ENCODE measurements at regions not wholly inside any gene's neighbourhood (a gene's known extent, or its start where the extent isn't known, plus 50 kb on each side); places are given as distances from the start of the nearest gene placed in this dataset.
"Not testable (repeated sequence)": the region's sequence is repeated elsewhere in the genome, so short reads cannot be mapped to it uniquely, and the experiment has no call there.

GRCh38 chr13:50377726-50378270 is 362.6 kb downstream of the KCNRG start:
- in situ Hi-C loops (cut with MboI; ENCODE audit: low sequenced_read_pairs) = no loop called here

- in situ Hi-C loops (cut with MboI; ENCODE audit: low sequenced_read_pairs) = no loop called here
Observed at GRCh38 chr13:50378509-50379044, 363.3 kb downstream of the KCNRG start.

GRCh38 chr13:50379584-50379983 is 364.3 kb downstream of the KCNRG start:
- in situ Hi-C loops (cut with MboI; ENCODE audit: low sequenced_read_pairs) = no loop called here

- in situ Hi-C loops (cut with MboI; ENCODE audit: low sequenced_read_pairs) = no loop called here
Observed at GRCh38 chr13:50380905-50381304, 365.7 kb downstream of the KCNRG start.

- in situ Hi-C loops (cut with MboI; ENCODE audit: low sequenced_read_pairs) = no loop called here
Observed at GRCh38 chr13:50382511-50382910, 367.3 kb downstream of the KCNRG start.

GRCh38 chr13:50382951-50383350 is 367.7 kb downstream of the KCNRG start:
- in situ Hi-C loops (cut with MboI; ENCODE audit: low sequenced_read_pairs) = no loop called here

GRCh38 chr13:50384724-50385123 is 369.5 kb downstream of the KCNRG start:
- in situ Hi-C loops (cut with MboI; ENCODE audit: low sequenced_read_pairs) = no loop called here

- in situ Hi-C loops (cut with MboI; ENCODE audit: low sequenced_read_pairs) = no loop called here
Observed at GRCh38 chr13:50386541-50387050, 371.4 kb downstream of the KCNRG start.

- in situ Hi-C loops (cut with MboI; ENCODE audit: low sequenced_read_pairs) = no loop called here
Observed at GRCh38 chr13:50387051-50387581, 371.9 kb downstream of the KCNRG start.

GRCh38 chr13:50388481-50388880 is 373.2 kb downstream of the KCNRG start:
- in situ Hi-C loops (cut with MboI; ENCODE audit: low sequenced_read_pairs) = no loop called here

- in situ Hi-C loops (cut with MboI; ENCODE audit: low sequenced_read_pairs) = no loop called here
Observed at GRCh38 chr13:50389726-50390125, 374.5 kb downstream of the KCNRG start.

- in situ Hi-C loops (cut with MboI; ENCODE audit: low sequenced_read_pairs) = no loop called here
Observed at GRCh38 chr13:50390503-50391248, 375.4 kb downstream of the KCNRG start.

GRCh38 chr13:50392977-50393376 is 377.7 kb downstream of the KCNRG start:
- in situ Hi-C loops (cut with MboI; ENCODE audit: low sequenced_read_pairs) = no loop called here

- in situ Hi-C loops (cut with MboI; ENCODE audit: low sequenced_read_pairs) = no loop called here
Observed at GRCh38 chr13:50393628-50394027, 378.4 kb downstream of the KCNRG start.

- in situ Hi-C loops (cut with MboI; ENCODE audit: low sequenced_read_pairs) = no loop called here
Observed at GRCh38 chr13:50396001-50396400, 380.8 kb downstream of the KCNRG start.

- in situ Hi-C loops (cut with MboI; ENCODE audit: low sequenced_read_pairs) = not testable (repeated sequence)
Observed at GRCh38 chr13:50396618-50397017, 381.4 kb downstream of the KCNRG start.

- in situ Hi-C loops (cut with MboI; ENCODE audit: low sequenced_read_pairs) = no loop called here
Observed at GRCh38 chr13:50400035-50400726, 384.9 kb downstream of the KCNRG start.

GRCh38 chr13:50401049-50401505 is 385.8 kb downstream of the KCNRG start:
- in situ Hi-C loops (cut with MboI; ENCODE audit: low sequenced_read_pairs) = no loop called here

GRCh38 chr13:50401721-50402465 is 386.6 kb downstream of the KCNRG start:
- in situ Hi-C loops (cut with MboI; ENCODE audit: low sequenced_read_pairs) = no loop called here

GRCh38 chr13:50403311-50403710 is 388.1 kb downstream of the KCNRG start:
- in situ Hi-C loops (cut with MboI; ENCODE audit: low sequenced_read_pairs) = no loop called here

GRCh38 chr13:50404116-50404515 is 388.9 kb downstream of the KCNRG start:
- in situ Hi-C loops (cut with MboI; ENCODE audit: low sequenced_read_pairs) = no loop called here

All from HL-60/S4 (cell line).